ENCODE measurements at regions not wholly inside any gene's neighbourhood (a gene's known extent, or its start where the extent isn't known, plus 50 kb on each side); places are given as distances from the start of the nearest gene placed in this dataset.

- TF ChIP-seq CTCF (IDR thresholded peaks at IDR 0.05) (no peak), POLR2A (IDR thresholded peaks at IDR 0.05) (no peak), POLR2AphosphoS5 (IDR thresholded peaks at IDR 0.05) (no peak)
These were observed 111.9 kb upstream of the EDNRA start for GRCh38 chr4:147368948-147369347.

Measured in prostate gland (tissue), 2 donors.